Adrenal gland (tissue), 5 donors: ENCODE measurements at regions not wholly inside any gene's neighbourhood (a gene's known extent, or its start where the extent isn't known, plus 50 kb on each side); places are given as distances from the start of the nearest gene placed in this dataset.

ENCODE experiments used
- CTCF ChIP-seq, 6 experiments: fragments of 450-650 bp in 4 of 6; fragments of 200-600 bp in 2 of 6; sonication (generic) in 1 of 6; IDR thresholded peaks; 1 replicate in 5 of 6; 2 replicates in 1 of 6; pipeline versions ENCODE4 v1.5.1 to v1.8.0; 2016 to 2021; ENCODE audit warnings: antibody characterized with exemption in 6 of 6, mild to moderate bottlenecking in 2 of 6, moderate library complexity in 1 of 6
- POLR2A ChIP-seq, 2 donors: fragments of 450-650 bp; IDR thresholded peaks; one replicate each; pipeline ENCODE4 v1.6.1; 2017; ENCODE audit warnings: antibody characterized with exemption in 2 of 2, mild to moderate bottlenecking in 2 of 2, moderate library complexity in 1 of 2
- donor health status: DM: no; HTN: no; CAD: no.

GRCh38 chr6:15102241-15102640 lies 143.6 kb upstream of the JARID2 start:
- no peak for TF ChIP-seq CTCF (IDR thresholded peaks at IDR 0.05)
- TF ChIP-seq POLR2A (IDR thresholded peaks at IDR 0.05), result no peak
